LNCaP clone FGC (cell line): ENCODE measurements at regions not wholly inside any gene's neighbourhood (a gene's known extent, or its start where the extent isn't known, plus 50 kb on each side); places are given as distances from the start of the nearest gene placed in this dataset.

Experiments used
- DNase-seq: peaks from one replicate; pipeline ENCODE4 v3.0.0-alpha.2; 2011; ENCODE audit warnings: low read depth
- H3K4me3 ChIP-seq: 2 replicates; pipeline ENCODE4 v1.5.1; 2011; ENCODE audit warnings: mild to moderate bottlenecking, low read depth, low read length, control low read depth
- TF ChIP-seq, protein P1 (sequence below): IDR thresholded peaks from 2 replicates; pipeline ENCODE4 v1.5.1; 2012; ENCODE audit warnings: mild to moderate bottlenecking; ENCODE audit not compliant: control insufficient read depth, insufficient read depth; ENCODE audit errors: extremely low read depth

DNA sequence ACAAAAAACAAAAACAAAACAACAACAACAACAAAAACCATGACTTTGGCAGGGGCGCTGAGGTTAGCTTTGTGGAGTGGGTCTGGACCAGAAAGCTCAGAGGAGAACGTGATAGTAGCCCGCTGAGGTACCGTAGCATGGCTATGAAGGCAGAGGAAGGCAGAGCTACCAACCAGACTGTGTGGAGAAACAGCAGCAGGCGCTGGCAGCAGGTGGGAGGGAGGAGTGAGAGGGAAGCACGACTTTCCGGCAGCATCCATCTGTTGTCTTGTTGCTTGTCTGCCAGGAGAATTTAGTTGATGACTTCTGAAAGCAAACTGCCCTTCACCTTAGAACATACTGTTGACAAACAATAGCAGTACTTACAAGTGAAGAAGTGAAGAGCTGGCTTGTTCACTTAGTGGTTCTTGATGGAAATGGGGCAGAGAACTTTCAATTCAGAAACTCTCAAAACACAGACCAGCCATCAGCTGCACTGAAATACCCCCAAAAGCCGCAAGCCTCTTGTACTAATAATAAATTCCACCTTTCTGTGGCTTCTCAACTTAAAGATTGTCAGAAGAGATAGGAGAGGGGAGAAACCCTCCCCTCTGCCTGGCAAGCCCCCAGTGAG is 447.2 kb downstream of the SLITRK2 start:
- DNase-seq, result no peak
- no peak overlapping the region for H3K4me3 ChIP-seq
- TF ChIP-seq, protein P1, sequence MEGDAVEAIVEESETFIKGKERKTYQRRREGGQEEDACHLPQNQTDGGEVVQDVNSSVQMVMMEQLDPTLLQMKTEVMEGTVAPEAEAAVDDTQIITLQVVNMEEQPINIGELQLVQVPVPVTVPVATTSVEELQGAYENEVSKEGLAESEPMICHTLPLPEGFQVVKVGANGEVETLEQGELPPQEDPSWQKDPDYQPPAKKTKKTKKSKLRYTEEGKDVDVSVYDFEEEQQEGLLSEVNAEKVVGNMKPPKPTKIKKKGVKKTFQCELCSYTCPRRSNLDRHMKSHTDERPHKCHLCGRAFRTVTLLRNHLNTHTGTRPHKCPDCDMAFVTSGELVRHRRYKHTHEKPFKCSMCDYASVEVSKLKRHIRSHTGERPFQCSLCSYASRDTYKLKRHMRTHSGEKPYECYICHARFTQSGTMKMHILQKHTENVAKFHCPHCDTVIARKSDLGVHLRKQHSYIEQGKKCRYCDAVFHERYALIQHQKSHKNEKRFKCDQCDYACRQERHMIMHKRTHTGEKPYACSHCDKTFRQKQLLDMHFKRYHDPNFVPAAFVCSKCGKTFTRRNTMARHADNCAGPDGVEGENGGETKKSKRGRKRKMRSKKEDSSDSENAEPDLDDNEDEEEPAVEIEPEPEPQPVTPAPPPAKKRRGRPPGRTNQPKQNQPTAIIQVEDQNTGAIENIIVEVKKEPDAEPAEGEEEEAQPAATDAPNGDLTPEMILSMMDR, result no peak

GRCh38 chrX:146278381-146278780 is 460.8 kb downstream of the SLITRK2 start:
- TF ChIP-seq, protein P1, result peak; percentile 38
- no peak overlapping the region for H3K4me3 ChIP-seq
- no peak for DNase-seq
